ENCODE measurements at regions not wholly inside any gene's neighbourhood (a gene's known extent, or its start where the extent isn't known, plus 50 kb on each side); places are given as distances from the start of the nearest gene placed in this dataset.
"Not testable (repeated sequence)": the region's sequence is repeated elsewhere in the genome, so short reads cannot be mapped to it uniquely, and the experiment has no call there.

GRCh38 chr11:95650276-95650675, 139.3 kb downstream of the FAM76B start:
- no peak for DNase-seq (ENCODE audit: low read depth in 2 of 2)

- no peak for DNase-seq (ENCODE audit: low read depth in 2 of 2)
Observed at GRCh38 chr11:95647871-95648270, 141.7 kb downstream of the FAM76B start.

DNA sequence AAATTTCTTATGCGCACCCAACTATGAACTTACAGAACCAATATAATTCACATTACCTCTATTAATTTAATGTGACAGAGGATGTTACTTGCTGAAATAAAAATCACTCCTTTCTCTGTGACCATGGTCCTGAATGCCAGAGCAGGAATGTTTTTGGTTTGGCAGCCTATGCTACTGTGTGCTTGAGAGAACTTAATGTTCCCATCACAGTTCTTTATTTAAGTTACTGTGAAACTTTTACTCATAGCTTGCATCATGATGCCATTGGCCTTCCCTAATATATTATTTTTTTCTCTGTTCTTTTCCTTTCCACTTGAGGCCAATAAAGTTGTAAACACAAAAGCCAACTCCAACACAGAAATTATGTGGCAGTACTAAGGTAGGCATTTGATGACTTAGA, 142.2 kb downstream of the FAM76B start:
- no peak for DNase-seq (ENCODE audit: low read depth in 2 of 2)

GRCh38 chr11:95641495-95641894, 148.1 kb downstream of the FAM76B start:
- no peak for DNase-seq (ENCODE audit: low read depth in 2 of 2)

GRCh38 chr11:95638501-95638900, 151.1 kb downstream of the FAM76B start:
- DNase-seq (ENCODE audit: low read depth in 2 of 2): no peak

GRCh38 chr11:95625164-95625900, 164.2 kb downstream of the FAM76B start:
- no peak for DNase-seq (ENCODE audit: low read depth in 2 of 2)

DNA sequence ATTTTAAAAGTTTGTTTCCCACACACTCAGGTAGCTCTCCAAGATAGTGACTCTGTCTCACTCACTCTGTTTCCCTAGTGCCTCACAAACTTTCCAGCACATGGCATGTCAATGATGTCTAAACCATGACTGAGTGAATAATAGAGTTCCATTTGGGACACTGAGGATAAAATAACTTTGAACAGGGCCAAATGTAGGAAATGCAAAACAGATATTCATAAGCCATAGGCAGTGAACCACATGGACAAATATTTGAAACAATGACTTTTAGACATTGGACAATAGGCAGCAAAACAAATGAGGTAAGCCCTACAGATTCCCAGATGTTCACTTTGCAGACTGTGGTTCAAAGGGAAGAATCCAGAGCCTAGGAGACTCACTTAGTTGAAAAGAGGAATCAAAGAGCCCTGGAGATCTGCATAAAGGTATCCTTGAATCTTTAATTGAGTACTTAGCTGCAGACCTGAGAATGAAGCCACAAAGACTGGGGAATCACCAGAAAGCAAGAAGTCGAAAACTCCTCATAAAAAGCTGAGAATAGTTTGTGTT, 173.3 kb downstream of the FAM76B start:
- no peak for DNase-seq (ENCODE audit: low read depth in 2 of 2)

DNA sequence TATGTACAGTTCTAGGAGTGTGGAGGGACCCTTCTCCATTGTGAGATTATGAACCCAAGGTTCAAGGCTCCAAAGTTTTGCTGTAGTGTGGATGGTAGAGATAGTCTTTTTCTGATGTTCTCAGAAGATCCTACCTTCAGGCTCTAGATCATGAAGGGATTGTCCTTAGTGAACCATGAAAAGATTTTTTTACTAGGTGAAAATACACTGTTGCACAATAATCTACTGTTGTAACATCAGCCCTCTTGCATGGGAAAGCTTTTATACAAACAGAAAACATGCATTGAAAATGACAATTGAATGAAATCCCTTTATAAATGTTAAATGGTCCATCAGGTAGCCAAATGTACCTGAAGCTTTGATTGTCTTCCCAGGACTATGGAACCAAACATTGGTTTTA, 177.8 kb downstream of the FAM76B start:
- DNase-seq (ENCODE audit: low read depth in 2 of 2): no peak

GRCh38 chr11:95610185-95610584, 179.4 kb downstream of the FAM76B start:
- DNase-seq (ENCODE audit: low read depth in 2 of 2): not testable (repeated sequence)

- DNase-seq (ENCODE audit: low read depth in 2 of 2): no peak
Observed at GRCh38 chr11:95608093-95608492, 181.5 kb downstream of the FAM76B start.

DNA sequence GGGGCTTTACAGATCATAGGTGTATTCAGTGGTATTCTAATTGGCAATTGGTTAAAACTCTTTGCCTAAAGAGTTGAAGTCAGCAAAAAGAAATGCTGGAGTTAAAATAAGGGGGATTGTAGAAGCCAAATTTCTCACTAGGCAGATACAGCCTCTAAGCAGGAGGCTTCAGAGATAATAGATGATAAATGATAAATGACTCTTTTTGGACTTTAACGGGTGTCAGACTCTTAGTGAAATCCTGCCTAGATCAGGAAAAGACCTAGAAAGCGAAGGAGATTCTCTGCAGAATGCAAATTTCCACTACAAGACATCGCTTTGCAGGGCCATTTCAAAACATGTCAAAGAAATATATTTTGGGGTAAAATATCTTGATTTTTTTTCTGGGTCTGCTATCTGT, 182.8 kb downstream of the FAM76B start:
- no peak for DNase-seq (ENCODE audit: low read depth in 2 of 2)

DNA sequence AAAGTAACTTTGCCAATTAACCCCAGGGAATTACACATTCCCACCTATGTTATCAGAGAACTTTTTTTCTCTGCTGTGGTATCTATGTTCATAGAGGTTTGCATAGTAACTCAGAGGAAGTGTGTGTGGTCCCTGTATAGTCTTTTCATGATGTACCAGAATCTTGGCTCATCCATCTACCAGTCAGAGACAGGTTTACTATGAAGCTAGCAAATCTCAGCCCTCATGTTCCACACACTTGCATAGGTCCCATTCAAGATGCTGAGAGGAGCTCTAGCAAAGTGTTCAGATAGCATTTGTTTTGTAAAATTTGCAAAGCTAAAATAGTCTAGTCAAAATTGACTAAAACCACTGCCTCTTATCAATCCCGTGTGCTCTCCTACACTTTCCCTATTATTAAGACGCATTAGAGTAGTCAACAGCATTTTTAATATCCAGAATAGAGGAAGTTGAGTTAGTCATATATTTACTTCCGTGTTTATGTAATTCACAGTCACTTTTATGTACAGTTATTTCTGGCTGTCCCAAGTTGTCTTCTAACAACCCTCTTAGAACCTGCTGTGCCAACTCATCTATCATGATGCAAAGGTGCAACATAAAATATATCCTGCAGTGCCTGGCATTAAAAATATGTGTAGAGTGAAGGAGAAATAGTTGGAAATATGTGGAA, 184.2 kb downstream of the FAM76B start:
- no peak for DNase-seq (ENCODE audit: low read depth in 2 of 2)

DNA sequence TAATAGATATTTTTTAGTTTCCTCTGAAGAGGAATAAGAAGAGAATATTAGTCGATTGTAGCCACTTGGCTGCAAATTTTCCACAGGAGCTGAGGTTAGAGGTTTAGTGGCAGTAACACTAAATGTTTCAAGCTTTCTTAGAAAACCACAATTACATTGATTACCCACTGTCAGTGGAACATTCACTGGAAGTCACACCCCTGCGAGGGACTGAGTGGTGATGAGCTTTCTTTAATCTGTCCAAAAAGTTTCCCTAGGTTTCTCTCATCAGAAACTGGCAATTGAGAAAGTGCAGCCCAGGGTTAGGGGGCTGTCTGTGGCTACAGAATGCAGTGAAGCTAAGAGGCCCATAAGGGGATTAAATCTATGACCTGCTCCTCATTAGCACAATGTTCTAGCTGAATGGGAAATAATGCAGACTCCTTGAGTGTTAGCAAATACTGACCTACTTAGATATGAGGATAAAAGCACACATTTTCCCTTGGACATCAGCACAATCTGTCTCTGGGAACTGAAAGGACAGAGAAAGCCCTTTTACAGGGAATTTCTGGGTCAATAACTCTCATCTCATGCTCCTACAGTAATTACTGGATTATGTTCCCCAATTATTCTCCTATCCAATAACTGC, 189.5 kb downstream of the FAM76B start:
- DNase-seq (ENCODE audit: low read depth in 2 of 2): peak; percentile 1 to 16

DNA sequence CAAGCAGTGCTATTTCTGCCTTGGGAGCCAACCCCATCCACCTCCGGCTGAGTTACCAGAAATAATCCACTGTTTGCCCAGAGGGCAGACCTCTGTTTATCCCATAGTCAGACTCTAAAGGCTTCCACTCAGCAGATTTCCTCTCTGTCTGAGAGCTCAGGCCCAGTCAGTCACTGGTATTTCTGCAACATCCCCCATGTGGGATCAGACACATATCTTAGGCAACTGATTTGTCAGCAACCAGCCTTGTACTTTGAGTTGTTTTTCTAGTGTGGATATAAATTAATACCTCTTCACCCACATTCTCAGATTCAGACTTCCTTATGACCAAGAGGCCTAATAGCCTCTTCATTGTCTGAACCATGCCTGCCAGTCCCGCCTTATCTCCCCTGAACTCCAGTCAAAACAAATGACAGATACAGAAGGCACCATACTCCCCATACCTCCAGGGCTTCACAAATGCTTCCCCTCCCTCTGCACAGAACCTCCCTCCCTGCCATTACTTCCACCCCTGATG, 193.6 kb downstream of the FAM76B start:
- DNase-seq (ENCODE audit: low read depth in 2 of 2): no peak

DNA sequence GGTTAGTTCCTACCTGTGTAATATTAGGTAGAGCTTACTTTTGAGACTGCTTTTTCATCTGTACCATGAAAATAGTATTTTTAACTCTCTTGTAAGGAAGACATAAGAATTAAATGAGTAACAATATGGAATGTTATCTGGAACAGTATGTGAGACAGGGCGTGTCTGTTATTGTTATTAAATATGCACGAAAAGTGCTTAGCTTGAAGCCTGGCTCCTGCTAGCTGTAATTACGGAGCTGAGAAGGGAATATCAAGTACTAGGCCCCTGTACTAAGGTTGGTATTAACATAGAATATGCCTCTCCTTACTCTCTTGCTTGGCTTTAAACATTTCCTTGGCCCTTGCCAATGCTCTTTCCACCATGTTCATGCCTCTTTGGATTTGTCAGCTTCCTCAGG, 194.0 kb downstream of the FAM76B start:
- DNase-seq (ENCODE audit: low read depth in 2 of 2): no peak

DNA sequence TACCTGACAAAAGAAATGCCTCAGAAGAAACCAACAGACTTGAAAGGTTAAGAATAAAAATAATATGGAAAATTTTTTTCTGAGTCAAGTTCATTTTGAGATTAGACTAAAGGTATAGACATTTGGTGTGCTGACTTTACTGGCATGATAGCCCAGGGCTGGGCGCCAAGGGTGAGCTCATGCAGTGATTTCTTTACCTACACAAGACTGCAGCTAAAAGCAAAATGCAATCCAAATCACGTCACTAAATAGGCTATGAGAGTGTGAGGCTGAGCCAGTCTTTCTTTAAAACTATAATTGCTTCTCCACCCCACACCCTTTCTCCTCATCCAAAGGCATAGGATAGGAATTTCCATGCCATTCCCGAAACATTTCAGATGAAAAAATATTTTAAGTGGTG, 196.5 kb downstream of the FAM76B start:
- DNase-seq (ENCODE audit: low read depth in 2 of 2): no peak

- DNase-seq (ENCODE audit: low read depth in 2 of 2): no peak
Observed at GRCh38 chr11:95592471-95592870, 197.1 kb downstream of the FAM76B start.

GRCh38 chr11:95589893-95590612, 199.5 kb downstream of the FAM76B start:
- no peak for DNase-seq (ENCODE audit: low read depth in 2 of 2)

GRCh38 chr11:95588821-95589220, 200.8 kb downstream of the FAM76B start:
- DNase-seq (ENCODE audit: low read depth in 2 of 2): no peak

DNA sequence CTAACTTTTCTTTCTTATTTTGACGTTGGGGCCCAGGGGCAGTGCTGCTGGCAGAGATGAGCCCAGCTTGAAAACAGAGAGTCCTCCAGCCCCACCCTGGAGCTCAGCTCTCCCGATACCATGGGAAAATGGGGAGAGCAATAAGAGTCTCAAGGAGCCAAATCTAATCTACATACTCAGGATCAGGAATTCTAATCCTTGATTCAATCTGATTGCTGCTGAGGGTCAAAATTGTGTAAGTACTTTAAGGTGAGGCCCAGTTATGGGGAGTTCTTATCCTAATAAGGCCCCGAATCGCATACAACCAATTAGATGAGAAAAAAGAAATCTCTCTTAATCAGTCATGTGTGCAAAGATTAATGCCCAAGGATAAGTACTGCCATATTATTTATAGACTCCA, 202.9 kb downstream of the FAM76B start:
- no peak for DNase-seq (ENCODE audit: low read depth in 2 of 2)

GRCh38 chr11:95586155-95586554, 203.4 kb downstream of the FAM76B start:
- no peak for DNase-seq (ENCODE audit: low read depth in 2 of 2)

DNA sequence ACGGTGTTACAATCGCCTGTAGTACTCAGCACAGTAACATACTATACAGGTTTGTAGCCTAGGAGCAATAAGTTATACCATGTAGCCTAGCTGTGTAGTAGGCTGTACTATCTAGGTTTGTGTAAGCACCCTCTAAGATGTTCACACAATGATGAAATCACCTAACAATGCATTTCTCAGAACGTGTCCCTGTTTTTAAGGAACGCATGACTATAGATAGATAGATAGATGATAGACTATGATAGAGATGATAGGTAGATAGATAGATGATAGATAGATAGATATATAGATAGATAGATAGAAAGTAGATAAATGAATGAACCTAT, 203.9 kb downstream of the FAM76B start:
- DNase-seq (ENCODE audit: low read depth in 2 of 2): no peak
